HCT116 (cell line): ENCODE measurements at regions not wholly inside any gene's neighbourhood (a gene's known extent, or its start where the extent isn't known, plus 50 kb on each side); places are given as distances from the start of the nearest gene placed in this dataset.

ENCODE experiments used
- POLR2A ChIP-seq: IDR thresholded peaks from 2 replicates; pipeline ENCODE4 v1.7.0; 2011; ENCODE audit warnings: borderline replicate concordance; ENCODE audit not compliant: insufficient read depth, insufficient read length; ENCODE audit errors: extremely low read depth
- POLR2AphosphoS5 ChIP-seq: IDR thresholded peaks from 2 replicates; pipeline ENCODE4 v1.6.1; 2011; ENCODE audit warnings: mild to moderate bottlenecking, low read depth, low read length, moderate library complexity
- TF ChIP-seq, protein P1 (sequence below), 3 experiments: fragments of 200-600 bp in 1 of 3; sonication (generic) in 1 of 3; IDR thresholded peaks in 2 of 3; conservative IDR thresholded peaks in 1 of 3; 2 replicates each; pipeline ENCODE4 v1.5.1; 2012 to 2017; ENCODE audit warnings: low read depth in 2 of 3, low read length in 2 of 3, antibody characterized with exemption in 1 of 3, borderline replicate concordance in 1 of 3, control low read depth in 1 of 3, mild to moderate bottlenecking in 1 of 3, mixed read lengths in 1 of 3, mixed run types in 1 of 3, moderate library complexity in 1 of 3; ENCODE audit not compliant: insufficient read depth in 1 of 3

DNA sequence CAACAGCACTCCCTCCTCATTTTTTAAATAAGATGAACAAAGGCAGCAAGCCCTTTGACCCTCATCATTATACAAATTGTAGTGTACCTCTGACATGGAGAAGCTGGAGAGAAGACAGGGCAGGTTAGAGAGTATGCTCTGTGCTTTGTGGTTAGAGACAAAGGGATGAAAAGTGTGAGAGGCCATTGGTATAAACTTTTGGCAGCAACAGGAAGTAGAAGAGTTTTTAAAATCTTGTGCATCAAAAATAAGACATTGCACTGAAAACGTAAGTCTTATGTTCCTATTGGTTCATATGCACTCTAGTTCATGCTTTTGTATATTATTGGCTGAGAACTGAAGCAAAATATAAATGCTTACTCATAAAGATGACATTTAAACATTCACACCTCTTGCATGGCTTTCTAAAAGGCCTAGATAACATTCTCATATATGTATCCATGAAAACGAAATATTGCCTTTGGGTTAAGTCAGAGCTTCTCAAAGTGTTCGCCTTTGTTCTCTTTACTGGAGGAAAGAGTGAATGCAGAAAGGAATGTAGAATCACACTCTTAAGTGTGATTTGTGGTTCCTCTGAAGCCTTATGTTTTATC, 158.0 kb downstream of the PALM2AKAP2 start:
- TF ChIP-seq POLR2AphosphoS5 (no peak), POLR2A (no peak)
- TF ChIP-seq, protein P1, sequence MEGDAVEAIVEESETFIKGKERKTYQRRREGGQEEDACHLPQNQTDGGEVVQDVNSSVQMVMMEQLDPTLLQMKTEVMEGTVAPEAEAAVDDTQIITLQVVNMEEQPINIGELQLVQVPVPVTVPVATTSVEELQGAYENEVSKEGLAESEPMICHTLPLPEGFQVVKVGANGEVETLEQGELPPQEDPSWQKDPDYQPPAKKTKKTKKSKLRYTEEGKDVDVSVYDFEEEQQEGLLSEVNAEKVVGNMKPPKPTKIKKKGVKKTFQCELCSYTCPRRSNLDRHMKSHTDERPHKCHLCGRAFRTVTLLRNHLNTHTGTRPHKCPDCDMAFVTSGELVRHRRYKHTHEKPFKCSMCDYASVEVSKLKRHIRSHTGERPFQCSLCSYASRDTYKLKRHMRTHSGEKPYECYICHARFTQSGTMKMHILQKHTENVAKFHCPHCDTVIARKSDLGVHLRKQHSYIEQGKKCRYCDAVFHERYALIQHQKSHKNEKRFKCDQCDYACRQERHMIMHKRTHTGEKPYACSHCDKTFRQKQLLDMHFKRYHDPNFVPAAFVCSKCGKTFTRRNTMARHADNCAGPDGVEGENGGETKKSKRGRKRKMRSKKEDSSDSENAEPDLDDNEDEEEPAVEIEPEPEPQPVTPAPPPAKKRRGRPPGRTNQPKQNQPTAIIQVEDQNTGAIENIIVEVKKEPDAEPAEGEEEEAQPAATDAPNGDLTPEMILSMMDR (IDR thresholded peaks at IDR 0.05 in 2 of 3, conservative IDR thresholded peaks at IDR 0.05 in 1 of 3; ENCODE audit: borderline replicate concordance in 1 of 3, insufficient read depth in 1 of 3, low read depth in 2 of 3, low read length in 2 of 3): no peak
